Ovary (tissue), 7 donors: ENCODE measurements at regions not wholly inside any gene's neighbourhood (a gene's known extent, or its start where the extent isn't known, plus 50 kb on each side); places are given as distances from the start of the nearest gene placed in this dataset.
"Not testable (repeated sequence)": the region's sequence is repeated elsewhere in the genome, so short reads cannot be mapped to it uniquely, and the experiment has no call there.

Source experiments
- DNase-seq, 5 donors: peaks; one replicate each; pipeline ENCODE4 v3.0.0-alpha.2; 2019 to 2020
- H3K27ac ChIP-seq, 2 donors: fragments of 200-600 bp; one replicate each; pipeline versions ENCODE4 v1.5.1 to v1.8.0; 2019 to 2022
- H3K27me3 ChIP-seq: fragments of 200-600 bp; one replicate; pipeline ENCODE4 v1.8.0; 2022
- H3K36me3 ChIP-seq: fragments of 200-600 bp; sonication (generic); one replicate; pipeline ENCODE4 v1.5.1; 2019
- H3K4me1 ChIP-seq: one replicate; pipeline ENCODE4 v1.8.1; 2013; ENCODE audit warnings: mild to moderate bottlenecking, moderate library complexity; ENCODE audit not compliant: insufficient read depth
- H3K4me3 ChIP-seq: fragments of 200-600 bp; sonication (generic); one replicate; pipeline ENCODE4 v1.5.1; 2017
- H3K9me3 ChIP-seq, 2 donors: fragments of 200-600 bp in 1 of 2; sonication (generic) in 1 of 2; one replicate each; pipeline versions ENCODE4 v1.5.1 to v1.8.1; 2013 to 2019; ENCODE audit warnings: mild to moderate bottlenecking in 1 of 2, moderate library complexity in 1 of 2
- EP300 ChIP-seq: sonication (generic); formaldehyde crosslinking; IDR thresholded peaks from one replicate; pipeline ENCODE4 v1.6.1; 2017; ENCODE audit warnings: antibody characterized with exemption
- POLR2A ChIP-seq: fragments of 450-650 bp; IDR thresholded peaks from one replicate; pipeline ENCODE4 v1.6.1; 2017; ENCODE audit warnings: antibody characterized with exemption, mild to moderate bottlenecking, moderate library complexity
- WGBS, 3 donors: extraction: QIAGEN DNeasy Blood & Tissue Kit in 1 of 3; methylation state at CpG; one replicate each; pipeline versions ENCODE4 v1.1.5 to v1.1.7; 2013 to 2017; 5-methylcytosine and 5-hydroxymethylcytosine counted together
- intact Hi-C, 4 donors: fragments of 100-400 bp; cut with DNase I; formaldehyde crosslinking; loops; one replicate each; pipeline versions ENCODE4 v1.11.0 to v1.15.1; 2022 to 2023
- TF ChIP-seq, protein P1 (sequence below), 3 donors: fragments of 450-650 bp in 2 of 3; fragments of 200-600 bp in 1 of 3; IDR thresholded peaks; one replicate each; pipeline versions ENCODE4 v1.5.1 to v1.8.0; 2016 to 2022; ENCODE audit warnings: antibody characterized with exemption in 3 of 3, mild to moderate bottlenecking in 1 of 3
- donor health status: DM: no; HTN: no; CAD: no; lungs with moderate emphysema.
- donor health status: DM: no; HTN: no; CAD: no.
- donor health status: Bipolar disorder and iron deficiency.
- donor health status: DM: no; HTN: no; CAD: no.
- donor health status: DM: yes; HTN: yes; CAD: no.

DNA sequence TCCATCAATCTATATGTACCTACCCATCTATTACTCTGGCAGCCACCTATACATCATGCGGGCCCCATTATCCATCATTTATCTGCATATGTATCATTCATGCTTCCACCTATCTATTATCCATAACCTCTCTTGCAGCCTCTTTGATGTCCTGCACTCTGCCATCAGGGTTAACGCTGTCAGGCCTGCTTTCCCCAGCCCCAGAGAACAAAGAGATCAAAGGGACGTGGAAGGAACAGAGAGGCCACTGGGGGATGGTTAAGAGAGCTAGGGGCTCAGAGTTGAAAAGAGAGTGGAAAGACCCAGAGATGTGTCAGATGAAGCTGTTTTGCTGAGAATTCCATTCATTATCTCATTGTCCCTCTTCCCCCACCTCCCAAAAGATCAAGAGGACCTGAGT, 67.3 kb upstream of the CCDC167 start:
- no peak for DNase-seq
- WGBS, 3 donors, result 92 to 94% (median 94%) methylated on average over 3 of the region's 3 CpGs
- Histone ChIP-seq H3K9me3 (no peaks in the 10 kb centered on the region), H3K27ac (no peak overlapping the region), H3K36me3 (no peaks in the 10 kb centered on the region), H3K4me1 (peaks cover 5% of the 10 kb centered on the region), H3K4me3 (no peak overlapping the region), H3K27me3 (no peaks in the 10 kb centered on the region)
- intact Hi-C loops, result loop anchor here in 1 of 4 donors (10.0 kb wide), 1 partner anchor 92 kb away; no protein-coding TSS in a partner anchor
- TF ChIP-seq POLR2A (no peak), EP300 (no peak)
- TF ChIP-seq, protein P1, sequence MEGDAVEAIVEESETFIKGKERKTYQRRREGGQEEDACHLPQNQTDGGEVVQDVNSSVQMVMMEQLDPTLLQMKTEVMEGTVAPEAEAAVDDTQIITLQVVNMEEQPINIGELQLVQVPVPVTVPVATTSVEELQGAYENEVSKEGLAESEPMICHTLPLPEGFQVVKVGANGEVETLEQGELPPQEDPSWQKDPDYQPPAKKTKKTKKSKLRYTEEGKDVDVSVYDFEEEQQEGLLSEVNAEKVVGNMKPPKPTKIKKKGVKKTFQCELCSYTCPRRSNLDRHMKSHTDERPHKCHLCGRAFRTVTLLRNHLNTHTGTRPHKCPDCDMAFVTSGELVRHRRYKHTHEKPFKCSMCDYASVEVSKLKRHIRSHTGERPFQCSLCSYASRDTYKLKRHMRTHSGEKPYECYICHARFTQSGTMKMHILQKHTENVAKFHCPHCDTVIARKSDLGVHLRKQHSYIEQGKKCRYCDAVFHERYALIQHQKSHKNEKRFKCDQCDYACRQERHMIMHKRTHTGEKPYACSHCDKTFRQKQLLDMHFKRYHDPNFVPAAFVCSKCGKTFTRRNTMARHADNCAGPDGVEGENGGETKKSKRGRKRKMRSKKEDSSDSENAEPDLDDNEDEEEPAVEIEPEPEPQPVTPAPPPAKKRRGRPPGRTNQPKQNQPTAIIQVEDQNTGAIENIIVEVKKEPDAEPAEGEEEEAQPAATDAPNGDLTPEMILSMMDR (IDR thresholded peaks at IDR 0.05), result no peak

DNA sequence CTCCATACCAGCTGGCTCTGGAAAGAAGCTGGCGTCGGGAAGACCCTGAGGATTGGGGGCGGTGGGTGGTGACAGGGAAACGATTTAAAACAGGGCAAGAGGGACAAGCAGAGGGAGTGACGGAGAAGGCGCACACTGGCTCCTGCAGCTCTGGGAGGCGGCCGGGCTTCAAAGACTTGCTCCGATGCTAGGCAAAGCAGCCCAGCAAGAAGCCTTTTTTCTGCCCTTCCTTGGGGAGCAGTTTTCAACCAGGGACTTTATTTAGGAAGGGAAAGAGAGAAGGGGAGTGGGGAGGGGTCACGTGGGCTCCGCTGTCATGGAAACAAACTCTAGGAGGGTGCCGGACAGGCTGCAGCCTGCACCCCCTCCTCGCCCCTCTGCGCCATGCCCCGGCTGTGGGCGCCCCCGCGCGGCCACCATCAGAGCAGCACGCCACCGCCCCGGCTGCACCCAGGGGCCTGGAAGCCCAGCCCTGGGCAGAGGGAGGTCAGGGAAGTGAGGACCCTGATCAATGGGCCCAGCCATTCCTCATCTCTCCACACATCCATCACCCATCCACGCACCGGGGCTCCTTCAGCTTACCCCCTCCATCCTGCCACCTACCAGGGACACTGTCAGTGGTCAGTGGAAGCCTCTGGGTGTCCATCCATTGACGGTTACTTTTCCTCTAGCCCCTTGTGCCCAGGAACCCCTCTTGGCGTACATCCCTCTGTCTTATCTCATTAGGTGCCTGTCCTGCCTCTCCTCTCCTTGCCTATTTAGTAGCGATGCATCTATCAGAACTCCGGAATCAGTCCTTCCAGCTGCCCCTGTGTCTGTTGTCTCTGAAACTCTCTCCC, 66.6 kb upstream of the CCDC167 start:
- H3K27ac ChIP-seq, result no peak overlapping the region
- intact Hi-C loops, result loop anchor here in 1 of 4 donors (10.0 kb wide), 1 partner anchor 92 kb away; no protein-coding TSS in a partner anchor
- TF ChIP-seq EP300, result no peak
- TF ChIP-seq, protein P1 (IDR thresholded peaks at IDR 0.05), result peak; percentile 39 to 53 (median 48)

DNA sequence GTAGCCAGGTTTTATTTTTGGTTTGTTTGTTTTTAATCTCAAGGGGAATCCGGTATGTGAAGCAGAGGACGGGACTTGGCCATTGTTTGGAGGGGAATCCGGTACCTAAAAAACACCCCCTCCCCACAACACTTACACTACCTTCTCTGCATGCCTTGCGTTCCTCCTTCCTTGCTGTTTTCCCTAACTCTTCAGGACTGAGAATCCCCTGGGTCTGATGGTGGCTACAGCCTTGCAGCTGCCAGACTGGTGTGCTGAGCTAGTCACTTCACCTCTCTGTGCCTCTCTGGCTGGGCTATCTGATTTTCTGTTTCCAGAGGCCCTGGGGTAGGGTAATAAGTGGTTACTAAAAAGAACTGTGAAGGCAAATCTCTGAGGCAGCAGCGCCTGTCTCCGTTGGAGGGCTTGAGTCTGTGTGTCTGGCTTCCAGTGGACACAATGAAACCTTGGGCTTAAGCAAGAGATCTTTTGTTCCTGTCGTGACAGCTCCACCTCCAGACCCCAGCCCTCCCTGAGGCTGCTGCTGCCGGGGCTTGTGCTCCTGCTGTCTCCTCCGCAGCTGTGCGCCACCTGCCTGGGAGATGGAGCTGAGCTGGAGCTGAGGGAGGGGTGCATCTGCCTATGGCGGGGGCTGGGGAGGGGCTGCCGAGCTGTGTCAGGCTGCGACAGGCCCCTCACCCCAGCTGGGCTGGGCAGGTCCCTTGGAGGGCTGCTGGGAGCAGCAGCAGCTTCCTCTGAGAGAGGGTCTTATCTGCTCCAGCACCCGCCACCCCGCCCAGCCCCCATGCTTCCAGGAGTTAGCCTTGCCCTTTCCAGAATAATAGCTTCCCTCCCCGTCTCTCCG, 65.8 kb upstream of the CCDC167 start:
- Histone ChIP-seq H3K4me1 (peaks cover 5% of the 10 kb centered on the region), H3K27ac (no peak overlapping the region), H3K36me3 (no peaks in the 10 kb centered on the region), H3K27me3 (no peaks in the 10 kb centered on the region), H3K9me3 (no peaks in the 10 kb centered on the region), H3K4me3 (peak overlapping the region; percentile 17)
- peak in 4 of 5 donors; percentile 10 to 43 (median 32) for DNase-seq
- intact Hi-C loops, result loop anchor here in 1 of 4 donors (10.0 kb wide), 1 partner anchor 91 kb away; no protein-coding TSS in a partner anchor
- TF ChIP-seq, protein P1 (IDR thresholded peaks at IDR 0.05), result no peak
- TF ChIP-seq POLR2A (no peak), EP300 (no peak)
- 6 to 14% (median 10%) methylated on average over 12 to 17 of the region's 17 CpGs for WGBS, 3 donors

More for the DNA sequence above, 66.6 kb upstream of the CCDC167 start:
- DNase-seq, result peak; percentile 18 to 63 (median 44)
- Histone ChIP-seq H3K27me3 (no peaks in the 10 kb centered on the region), H3K4me3 (peak overlapping the region; percentile 17), H3K4me1 (peaks cover 5% of the 10 kb centered on the region), H3K9me3 (no peaks in the 10 kb centered on the region), H3K36me3 (no peaks in the 10 kb centered on the region)
- WGBS, 3 donors, result 20 to 23% (median 21%) methylated on average over 25 to 28 of the region's 28 CpGs

DNA sequence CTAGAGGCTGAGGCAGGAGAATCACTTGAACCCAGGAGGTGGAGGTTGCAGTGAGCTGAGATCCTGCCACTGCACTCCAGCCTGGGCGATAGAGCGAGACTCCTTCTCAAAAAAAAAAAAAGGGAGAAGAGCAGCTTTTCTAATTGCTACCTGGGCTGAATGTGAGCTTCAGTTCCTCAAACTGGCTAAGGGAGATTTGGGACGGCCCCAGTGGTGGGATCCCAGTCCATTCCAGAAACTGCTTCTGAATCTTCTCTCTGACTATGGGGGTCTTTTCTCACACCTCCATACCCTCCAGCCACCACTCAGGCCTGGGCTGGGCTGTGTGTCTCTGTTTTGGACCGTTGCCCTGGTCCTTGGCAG, 63.2 kb upstream of the CCDC167 start:
- H3K27me3 ChIP-seq, H3K4me3 ChIP-seq: not testable (repeated sequence)
- intact Hi-C loops, result loop anchor here in 1 of 4 donors (10.0 kb wide), 1 partner anchor 88 kb away; no protein-coding TSS in a partner anchor

More for the DNA sequence above, 63.2 kb upstream of the CCDC167 start:
- not testable (repeated sequence) for H3K36me3 ChIP-seq, DNase-seq, H3K27ac ChIP-seq, H3K9me3 ChIP-seq, H3K4me1 ChIP-seq
- WGBS, 3 donors, result 73 to 84% (median 76%) methylated on average over 4 of the region's 4 CpGs
